NCI-H510A treated with DMSO at 0.1 percent for 48 hours (cell line): ENCODE measurements at regions not wholly inside any gene's neighbourhood (a gene's known extent, or its start where the extent isn't known, plus 50 kb on each side); places are given as distances from the start of the nearest gene placed in this dataset.

Experiments used
- DNase-seq: peaks from one replicate; lab custom pipeline; 2025; lab: John Stamatoyannopoulos, UW

- no peak for DNase-seq
Observed at GRCh38 chr2:3099860-3100234, 277.8 kb downstream of the EIPR1 start.

GRCh38 chr2:3099145-3099859 is 278.3 kb downstream of the EIPR1 start:
- no peak for DNase-seq

GRCh38 chr2:3098231-3098630 is 279.4 kb downstream of the EIPR1 start:
- no peak for DNase-seq

- no peak for DNase-seq
Observed at GRCh38 chr2:3097804-3098203, 279.8 kb downstream of the EIPR1 start.

GRCh38 chr2:3094999-3095958 is 282.3 kb downstream of the EIPR1 start:
- DNase-seq, result no peak

- no peak for DNase-seq
Observed at GRCh38 chr2:3094318-3094717, 283.3 kb downstream of the EIPR1 start.

GRCh38 chr2:3091696-3092095 is 285.9 kb downstream of the EIPR1 start:
- no peak for DNase-seq

GRCh38 chr2:3082705-3083104 is 294.9 kb downstream of the EIPR1 start:
- no peak for DNase-seq

GRCh38 chr2:3079959-3080948 is 297.4 kb downstream of the EIPR1 start:
- no peak for DNase-seq

- DNase-seq, result no peak
Observed at GRCh38 chr2:3079466-3079865, 298.2 kb downstream of the EIPR1 start.

GRCh38 chr2:3078684-3079083 is 298.9 kb downstream of the EIPR1 start:
- DNase-seq, result no peak

- DNase-seq, result peak; percentile 23
Observed at GRCh38 chr2:3076848-3077642, 300.6 kb downstream of the EIPR1 start.

GRCh38 chr2:3075991-3076340 is 301.7 kb downstream of the EIPR1 start:
- DNase-seq, result no peak

- no peak for DNase-seq
Observed at GRCh38 chr2:3075316-3075990, 302.2 kb downstream of the EIPR1 start.

- DNase-seq, result no peak
Observed at GRCh38 chr2:3073704-3074103, 303.9 kb downstream of the EIPR1 start.

- no peak for DNase-seq
Observed at GRCh38 chr2:3073041-3073595, 304.5 kb downstream of the EIPR1 start.

- DNase-seq, result no peak
Observed at GRCh38 chr2:3071685-3072263, 305.8 kb downstream of the EIPR1 start.

GRCh38 chr2:3066831-3067230 is 310.8 kb downstream of the EIPR1 start:
- DNase-seq, result no peak

GRCh38 chr2:3065928-3066327 is 311.7 kb downstream of the EIPR1 start:
- no peak for DNase-seq
